OCI-LY7 (cell line): ENCODE measurements at regions not wholly inside any gene's neighbourhood (a gene's known extent, or its start where the extent isn't known, plus 50 kb on each side); places are given as distances from the start of the nearest gene placed in this dataset.

ENCODE experiments used
- EZH2phosphoT487 ChIP-seq: fragments of 200-600 bp; sonication (generic); IDR thresholded peaks from 2 replicates; pipeline ENCODE4 v1.6.1; 2018; ENCODE audit warnings: low read depth, borderline replicate concordance, mild to moderate bottlenecking, mixed run types, antibody characterized with exemption, low read length, moderate library complexity, mixed read lengths
- TF ChIP-seq, protein P1 (sequence below): fragments of 200-600 bp; sonication (generic); conservative IDR thresholded peaks from 2 replicates; pipeline ENCODE4 v1.5.1; 2014; ENCODE audit warnings: mild to moderate bottlenecking, antibody characterized with exemption, low read length, moderate library complexity, mixed read lengths

GRCh38 chr3:73706771-73707170 is 82.0 kb upstream of the PDZRN3 start:
- TF ChIP-seq, protein P1, sequence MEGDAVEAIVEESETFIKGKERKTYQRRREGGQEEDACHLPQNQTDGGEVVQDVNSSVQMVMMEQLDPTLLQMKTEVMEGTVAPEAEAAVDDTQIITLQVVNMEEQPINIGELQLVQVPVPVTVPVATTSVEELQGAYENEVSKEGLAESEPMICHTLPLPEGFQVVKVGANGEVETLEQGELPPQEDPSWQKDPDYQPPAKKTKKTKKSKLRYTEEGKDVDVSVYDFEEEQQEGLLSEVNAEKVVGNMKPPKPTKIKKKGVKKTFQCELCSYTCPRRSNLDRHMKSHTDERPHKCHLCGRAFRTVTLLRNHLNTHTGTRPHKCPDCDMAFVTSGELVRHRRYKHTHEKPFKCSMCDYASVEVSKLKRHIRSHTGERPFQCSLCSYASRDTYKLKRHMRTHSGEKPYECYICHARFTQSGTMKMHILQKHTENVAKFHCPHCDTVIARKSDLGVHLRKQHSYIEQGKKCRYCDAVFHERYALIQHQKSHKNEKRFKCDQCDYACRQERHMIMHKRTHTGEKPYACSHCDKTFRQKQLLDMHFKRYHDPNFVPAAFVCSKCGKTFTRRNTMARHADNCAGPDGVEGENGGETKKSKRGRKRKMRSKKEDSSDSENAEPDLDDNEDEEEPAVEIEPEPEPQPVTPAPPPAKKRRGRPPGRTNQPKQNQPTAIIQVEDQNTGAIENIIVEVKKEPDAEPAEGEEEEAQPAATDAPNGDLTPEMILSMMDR = no peak
- TF ChIP-seq EZH2phosphoT487 = no peak
